ENCODE measurements at regions not wholly inside any gene's neighbourhood (a gene's known extent, or its start where the extent isn't known, plus 50 kb on each side); places are given as distances from the start of the nearest gene placed in this dataset.

DNA sequence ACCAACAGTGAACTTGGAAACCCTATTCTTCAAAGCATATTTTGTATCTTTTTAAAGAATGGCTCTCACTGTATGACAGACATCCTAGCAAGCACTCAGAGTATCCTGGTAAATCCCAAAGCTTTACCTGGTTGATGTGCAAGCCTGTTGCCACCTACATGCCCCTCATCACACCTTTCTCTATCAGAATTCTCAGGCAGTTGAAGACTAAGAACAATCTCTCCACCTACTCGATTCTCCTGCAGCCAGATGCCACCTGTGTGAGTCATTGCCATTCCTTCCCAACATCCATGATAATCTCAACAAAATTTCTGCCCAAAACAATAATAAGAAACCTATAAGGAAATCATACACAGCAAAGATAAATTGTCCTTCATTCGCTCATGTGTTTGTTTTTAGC, 659.8 kb downstream of the BCL11A start:
- TF ChIP-seq CTCF (IDR thresholded peaks at IDR 0.05) (no peak), POLR2AphosphoS5 (IDR thresholded peaks at IDR 0.05) (no peak), POLR2A (IDR thresholded peaks at IDR 0.05) (no peak)
